ENCODE measurements at regions not wholly inside any gene's neighbourhood (a gene's known extent, or its start where the extent isn't known, plus 50 kb on each side); places are given as distances from the start of the nearest gene placed in this dataset.

GRCh38 chr9:75531588-75531987 is 358.9 kb upstream of the PCSK5 start:
- Histone ChIP-seq H3K4me1 (ENCODE audit: control insufficient read depth in 2 of 2, insufficient read depth in 2 of 2, low read length in 1 of 2) (peaks cover 0 to 1% of the 10 kb centered on the region in 2 donors), H3K27me3 (ENCODE audit: control insufficient read depth in 1 of 2, insufficient read depth in 2 of 2, low read length in 2 of 2) (no peaks in the 10 kb centered on the region), H3K36me3 (ENCODE audit: control insufficient read depth in 2 of 2, insufficient read depth in 2 of 2, low read length in 1 of 2) (no peaks in the 10 kb centered on the region), H3K27ac (ENCODE audit: low read depth in 2 of 2, low read length in 1 of 2) (no peak overlapping the region), H3K9me3 (ENCODE audit: control insufficient read depth in 2 of 2, insufficient read depth in 1 of 2, low read depth in 1 of 2, low read length in 1 of 2) (peaks cover 0 to 4% of the 10 kb centered on the region in 2 donors), H3K4me3 (ENCODE audit: low read depth in 1 of 2, low read length in 2 of 2) (no peak overlapping the region)
- WGBS, 2 donors, result 75 to 83% methylated on average over 2 of the region's 2 CpGs

DNA sequence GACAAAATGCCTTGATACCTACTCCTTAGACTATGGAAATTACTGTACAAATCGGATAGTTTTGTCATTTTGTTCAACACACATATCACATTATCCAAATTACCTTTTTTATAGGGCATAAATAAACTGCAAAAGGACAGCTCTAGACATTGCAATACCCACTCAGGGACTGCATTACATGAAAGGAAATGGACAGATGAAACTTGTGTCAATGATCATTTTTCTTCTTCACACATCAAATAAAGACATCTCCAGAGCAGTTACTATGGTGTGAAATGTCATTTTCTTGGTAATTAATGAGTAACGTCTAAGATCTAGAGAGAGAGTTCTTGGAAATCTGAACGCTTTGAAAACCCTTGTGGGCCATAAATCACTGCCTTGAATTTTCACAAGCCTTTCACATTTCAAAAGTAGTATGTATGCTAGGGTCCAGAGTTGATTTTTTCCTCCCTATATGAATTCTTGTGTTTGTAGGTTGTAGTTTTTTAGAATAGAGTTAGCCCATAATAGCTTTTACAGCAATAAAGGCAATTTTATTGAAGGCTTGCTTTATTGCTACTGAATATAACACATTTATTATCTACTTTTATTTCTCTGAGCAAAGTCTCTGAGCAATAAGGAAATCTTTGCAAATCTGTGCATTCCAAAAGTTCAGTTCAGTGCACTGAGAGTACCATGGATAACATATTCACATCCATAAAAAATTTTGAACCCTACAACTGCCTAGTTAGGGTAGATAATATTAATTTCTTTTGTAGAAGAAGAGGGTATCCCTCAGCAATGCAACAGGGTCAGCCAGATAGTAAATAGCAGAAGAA is 358.0 kb upstream of the PCSK5 start:
- H3K36me3 ChIP-seq (ENCODE audit: control insufficient read depth in 2 of 2, insufficient read depth in 2 of 2, low read length in 1 of 2), result no peaks in the 10 kb centered on the region
- peaks cover 0 to under 1% of the 10 kb centered on the region in 2 donors for H3K9me3 ChIP-seq (ENCODE audit: control insufficient read depth in 2 of 2, insufficient read depth in 1 of 2, low read depth in 1 of 2, low read length in 1 of 2)
- no peak overlapping the region for H3K4me3 ChIP-seq (ENCODE audit: low read depth in 1 of 2, low read length in 2 of 2)
- no peaks in the 10 kb centered on the region for H3K27me3 ChIP-seq (ENCODE audit: control insufficient read depth in 1 of 2, insufficient read depth in 2 of 2, low read length in 2 of 2)
- H3K27ac ChIP-seq (ENCODE audit: low read depth in 2 of 2, low read length in 1 of 2), result no peak overlapping the region
- 30 to 38% methylated on average over 3 of the region's 3 CpGs for WGBS, 2 donors
- no peaks in the 10 kb centered on the region for H3K4me1 ChIP-seq (ENCODE audit: control insufficient read depth in 2 of 2, insufficient read depth in 2 of 2, low read length in 1 of 2)

DNA sequence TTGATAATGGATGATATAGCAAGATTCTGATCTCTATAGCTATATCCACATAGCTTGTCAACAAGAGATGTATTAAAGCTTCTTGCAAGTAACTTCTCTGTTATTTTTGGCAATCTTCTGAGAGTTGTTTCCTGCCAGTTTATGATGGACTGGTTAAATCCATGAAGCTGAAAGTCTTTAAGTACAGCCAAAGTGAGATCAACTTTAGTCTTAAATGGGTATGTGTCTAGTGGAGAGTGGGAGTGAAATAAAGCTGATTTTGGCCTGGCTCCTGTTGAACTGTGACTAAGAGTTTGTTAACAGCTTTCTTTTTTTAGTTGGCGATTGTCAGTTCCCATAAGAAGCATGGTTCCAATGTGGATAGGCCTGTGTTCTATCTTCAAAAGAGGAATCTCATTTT is 350.9 kb upstream of the PCSK5 start:
- no peaks in the 10 kb centered on the region for H3K36me3 ChIP-seq (ENCODE audit: control insufficient read depth in 2 of 2, insufficient read depth in 2 of 2, low read length in 1 of 2)
- no peaks in the 10 kb centered on the region for H3K27me3 ChIP-seq (ENCODE audit: control insufficient read depth in 1 of 2, insufficient read depth in 2 of 2, low read length in 2 of 2)
- H3K27ac ChIP-seq (ENCODE audit: low read depth in 2 of 2, low read length in 1 of 2), result no peak overlapping the region
- peaks cover 0 to 2% of the 10 kb centered on the region in 2 donors for H3K9me3 ChIP-seq (ENCODE audit: control insufficient read depth in 2 of 2, insufficient read depth in 1 of 2, low read depth in 1 of 2, low read length in 1 of 2)
- 57 to 71% methylated on average over 1 of the region's 1 CpG for WGBS, 2 donors
- H3K4me3 ChIP-seq (ENCODE audit: low read depth in 1 of 2, low read length in 2 of 2), result no peak overlapping the region
- H3K4me1 ChIP-seq (ENCODE audit: control insufficient read depth in 2 of 2, insufficient read depth in 2 of 2, low read length in 1 of 2), result no peaks in the 10 kb centered on the region

GRCh38 chr9:75540185-75540584 is 350.3 kb upstream of the PCSK5 start:
- no peaks in the 10 kb centered on the region for H3K36me3 ChIP-seq (ENCODE audit: control insufficient read depth in 2 of 2, insufficient read depth in 2 of 2, low read length in 1 of 2)
- peaks cover 0 to 2% of the 10 kb centered on the region in 2 donors for H3K9me3 ChIP-seq (ENCODE audit: control insufficient read depth in 2 of 2, insufficient read depth in 1 of 2, low read depth in 1 of 2, low read length in 1 of 2)
- no peaks in the 10 kb centered on the region for H3K4me1 ChIP-seq (ENCODE audit: control insufficient read depth in 2 of 2, insufficient read depth in 2 of 2, low read length in 1 of 2)
- 83 to 96% methylated on average over 1 of the region's 1 CpG for WGBS, 2 donors
- no peak overlapping the region for H3K4me3 ChIP-seq (ENCODE audit: low read depth in 1 of 2, low read length in 2 of 2)
- H3K27me3 ChIP-seq (ENCODE audit: control insufficient read depth in 1 of 2, insufficient read depth in 2 of 2, low read length in 2 of 2), result no peaks in the 10 kb centered on the region
- H3K27ac ChIP-seq (ENCODE audit: low read depth in 2 of 2, low read length in 1 of 2), result no peak overlapping the region

GRCh38 chr9:75541734-75542133 is 348.7 kb upstream of the PCSK5 start:
- Histone ChIP-seq H3K27me3 (ENCODE audit: control insufficient read depth in 1 of 2, insufficient read depth in 2 of 2, low read length in 2 of 2) (no peaks in the 10 kb centered on the region), H3K9me3 (ENCODE audit: control insufficient read depth in 2 of 2, insufficient read depth in 1 of 2, low read depth in 1 of 2, low read length in 1 of 2) (peaks cover 0 to 2% of the 10 kb centered on the region in 2 donors), H3K27ac (ENCODE audit: low read depth in 2 of 2, low read length in 1 of 2) (no peak overlapping the region), H3K4me3 (ENCODE audit: low read depth in 1 of 2, low read length in 2 of 2) (no peak overlapping the region), H3K4me1 (ENCODE audit: control insufficient read depth in 2 of 2, insufficient read depth in 2 of 2, low read length in 1 of 2) (no peaks in the 10 kb centered on the region), H3K36me3 (ENCODE audit: control insufficient read depth in 2 of 2, insufficient read depth in 2 of 2, low read length in 1 of 2) (no peaks in the 10 kb centered on the region)
- 90 to 93% methylated on average over 1 of the region's 1 CpG for WGBS, 2 donors

DNA sequence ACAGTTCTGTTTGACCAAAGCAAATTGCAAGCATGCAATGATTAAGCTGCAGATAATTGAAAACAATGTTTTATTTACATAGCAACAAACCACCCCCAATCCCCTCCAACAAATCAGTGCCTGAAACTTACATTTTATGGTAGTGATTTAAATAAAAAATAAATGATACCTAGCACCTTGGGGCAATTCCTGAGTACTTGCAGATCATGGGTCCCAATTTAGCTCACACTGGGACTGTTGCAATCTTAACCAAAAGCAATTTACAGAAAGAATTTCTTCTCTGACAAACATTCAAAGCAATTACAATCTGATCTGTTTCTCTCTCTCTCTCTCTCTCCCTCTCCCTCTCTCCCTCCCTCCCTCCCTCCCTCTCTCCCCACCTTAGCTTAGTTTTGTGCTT is 345.7 kb upstream of the PCSK5 start:
- Histone ChIP-seq H3K36me3 (ENCODE audit: control insufficient read depth in 2 of 2, insufficient read depth in 2 of 2, low read length in 1 of 2) (no peaks in the 10 kb centered on the region), H3K4me1 (ENCODE audit: control insufficient read depth in 2 of 2, insufficient read depth in 2 of 2, low read length in 1 of 2) (no peaks in the 10 kb centered on the region), H3K27ac (ENCODE audit: low read depth in 2 of 2, low read length in 1 of 2) (no peak overlapping the region), H3K9me3 (ENCODE audit: control insufficient read depth in 2 of 2, insufficient read depth in 1 of 2, low read depth in 1 of 2, low read length in 1 of 2) (no peaks in the 10 kb centered on the region), H3K27me3 (ENCODE audit: control insufficient read depth in 1 of 2, insufficient read depth in 2 of 2, low read length in 2 of 2) (no peaks in the 10 kb centered on the region), H3K4me3 (ENCODE audit: low read depth in 1 of 2, low read length in 2 of 2) (no peak overlapping the region)

DNA sequence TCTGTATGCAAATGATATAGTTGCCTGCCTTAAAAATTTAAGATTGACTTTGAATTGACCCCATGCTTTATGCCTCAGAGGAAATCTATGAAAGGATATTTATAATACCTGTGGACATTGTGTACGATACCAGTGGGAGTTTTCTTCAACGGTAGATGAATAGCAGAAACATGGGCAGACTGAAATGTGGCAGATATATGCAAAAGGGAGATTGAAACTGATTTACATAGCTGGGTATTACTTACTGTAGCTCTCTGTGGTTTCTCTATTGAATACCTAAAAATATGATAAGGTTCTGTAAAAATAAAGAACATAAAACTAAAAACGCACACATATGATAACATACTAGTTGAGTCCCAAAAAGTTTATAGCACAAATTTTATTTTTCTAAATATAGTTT is 345.2 kb upstream of the PCSK5 start:
- WGBS, 2 donors, result 59% methylated on average over 3 of the region's 3 CpGs
- Histone ChIP-seq H3K27me3 (ENCODE audit: control insufficient read depth in 1 of 2, insufficient read depth in 2 of 2, low read length in 2 of 2) (no peaks in the 10 kb centered on the region), H3K27ac (ENCODE audit: low read depth in 2 of 2, low read length in 1 of 2) (no peak overlapping the region), H3K4me3 (ENCODE audit: low read depth in 1 of 2, low read length in 2 of 2) (no peak overlapping the region), H3K36me3 (ENCODE audit: control insufficient read depth in 2 of 2, insufficient read depth in 2 of 2, low read length in 1 of 2) (no peaks in the 10 kb centered on the region), H3K9me3 (ENCODE audit: control insufficient read depth in 2 of 2, insufficient read depth in 1 of 2, low read depth in 1 of 2, low read length in 1 of 2) (no peaks in the 10 kb centered on the region), H3K4me1 (ENCODE audit: control insufficient read depth in 2 of 2, insufficient read depth in 2 of 2, low read length in 1 of 2) (no peaks in the 10 kb centered on the region)

DNA sequence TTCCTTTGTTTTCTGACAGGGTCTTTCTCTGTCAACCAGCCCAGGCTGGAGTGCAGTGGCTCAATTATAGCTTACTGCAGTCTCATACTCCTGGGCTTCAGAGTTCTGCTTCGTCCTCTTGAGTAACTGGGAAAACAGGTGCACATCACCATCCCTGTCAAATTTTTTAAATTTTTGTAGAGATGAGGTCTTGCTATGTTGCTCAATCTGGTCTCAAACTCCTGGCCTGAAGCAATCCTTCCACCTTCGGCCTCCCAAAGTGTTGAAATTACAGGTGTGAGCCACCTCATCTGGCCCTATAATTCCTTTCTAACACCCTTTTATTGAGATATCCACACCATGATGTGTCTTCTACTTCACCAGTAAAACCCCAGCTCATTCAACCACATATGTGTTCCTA is 341.6 kb upstream of the PCSK5 start:
- H3K4me1 ChIP-seq (ENCODE audit: control insufficient read depth in 2 of 2, insufficient read depth in 2 of 2, low read length in 1 of 2), result no peaks in the 10 kb centered on the region
- no peak overlapping the region for H3K27ac ChIP-seq (ENCODE audit: low read depth in 2 of 2, low read length in 1 of 2)
- H3K27me3 ChIP-seq (ENCODE audit: control insufficient read depth in 1 of 2, insufficient read depth in 2 of 2, low read length in 2 of 2), result no peaks in the 10 kb centered on the region
- no peak overlapping the region for H3K4me3 ChIP-seq (ENCODE audit: low read depth in 1 of 2, low read length in 2 of 2)
- WGBS, 2 donors, result 73 to 74% methylated on average over 2 of the region's 2 CpGs
- H3K36me3 ChIP-seq (ENCODE audit: control insufficient read depth in 2 of 2, insufficient read depth in 2 of 2, low read length in 1 of 2), result no peaks in the 10 kb centered on the region
- no peaks in the 10 kb centered on the region for H3K9me3 ChIP-seq (ENCODE audit: control insufficient read depth in 2 of 2, insufficient read depth in 1 of 2, low read depth in 1 of 2, low read length in 1 of 2)

DNA sequence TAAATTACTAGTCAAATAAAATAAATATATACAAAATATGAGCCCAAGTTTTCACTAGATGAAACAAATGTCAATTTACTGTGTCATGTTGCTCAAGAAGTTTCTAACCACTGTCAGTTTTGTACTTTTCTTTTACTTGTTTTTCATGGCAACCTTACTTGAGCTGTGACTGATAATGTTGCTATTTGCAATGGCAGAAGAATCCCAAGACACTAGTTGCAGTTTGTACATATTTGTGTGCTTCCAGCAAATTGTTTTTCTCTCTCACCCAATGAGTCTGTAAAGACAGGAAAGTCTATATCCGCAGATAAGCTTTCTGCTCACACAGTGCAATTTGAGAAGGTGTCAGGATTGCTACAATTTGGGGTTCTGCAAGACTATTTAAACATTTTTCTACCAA is 338.6 kb upstream of the PCSK5 start:
- Histone ChIP-seq H3K36me3 (ENCODE audit: control insufficient read depth in 2 of 2, insufficient read depth in 2 of 2, low read length in 1 of 2) (no peaks in the 10 kb centered on the region), H3K27me3 (ENCODE audit: control insufficient read depth in 1 of 2, insufficient read depth in 2 of 2, low read length in 2 of 2) (no peaks in the 10 kb centered on the region), H3K27ac (ENCODE audit: low read depth in 2 of 2, low read length in 1 of 2) (no peak overlapping the region), H3K4me1 (ENCODE audit: control insufficient read depth in 2 of 2, insufficient read depth in 2 of 2, low read length in 1 of 2) (no peaks in the 10 kb centered on the region), H3K4me3 (ENCODE audit: low read depth in 1 of 2, low read length in 2 of 2) (no peak overlapping the region), H3K9me3 (ENCODE audit: control insufficient read depth in 2 of 2, insufficient read depth in 1 of 2, low read depth in 1 of 2, low read length in 1 of 2) (no peaks in the 10 kb centered on the region)
- WGBS, 2 donors, result 61 to 66% methylated on average over 1 of the region's 1 CpG

DNA sequence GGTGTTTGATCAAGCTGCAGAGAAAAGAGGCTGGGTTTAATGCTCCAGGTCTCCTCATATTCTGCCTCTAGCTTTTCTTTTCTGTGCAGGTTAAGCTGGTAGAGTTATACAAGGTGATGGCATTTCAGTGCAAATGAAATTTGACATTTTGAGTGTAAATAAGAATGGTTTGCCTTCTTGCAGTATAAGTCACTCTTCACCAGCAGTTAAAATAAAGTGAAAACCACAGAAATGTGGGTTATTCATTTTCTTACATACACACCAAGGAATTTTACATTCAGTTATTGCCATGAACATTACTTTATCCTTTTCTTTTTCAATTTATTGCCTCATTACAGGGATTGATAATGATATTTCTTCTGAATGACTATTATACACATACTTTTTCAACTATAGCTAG is 337.5 kb upstream of the PCSK5 start:
- no peak overlapping the region for H3K27ac ChIP-seq (ENCODE audit: low read depth in 2 of 2, low read length in 1 of 2)
- H3K27me3 ChIP-seq (ENCODE audit: control insufficient read depth in 1 of 2, insufficient read depth in 2 of 2, low read length in 2 of 2), result no peaks in the 10 kb centered on the region
- H3K9me3 ChIP-seq (ENCODE audit: control insufficient read depth in 2 of 2, insufficient read depth in 1 of 2, low read depth in 1 of 2, low read length in 1 of 2), result no peaks in the 10 kb centered on the region
- H3K4me3 ChIP-seq (ENCODE audit: low read depth in 1 of 2, low read length in 2 of 2), result no peak overlapping the region
- no peaks in the 10 kb centered on the region for H3K4me1 ChIP-seq (ENCODE audit: control insufficient read depth in 2 of 2, insufficient read depth in 2 of 2, low read length in 1 of 2)
- no peaks in the 10 kb centered on the region for H3K36me3 ChIP-seq (ENCODE audit: control insufficient read depth in 2 of 2, insufficient read depth in 2 of 2, low read length in 1 of 2)

Measured in esophagus (tissue), 2 donors.